ENCODE measurements at regions not wholly inside any gene's neighbourhood (a gene's known extent, or its start where the extent isn't known, plus 50 kb on each side); places are given as distances from the start of the nearest gene placed in this dataset.

- TF ChIP-seq POLR2AphosphoS5 (IDR thresholded peaks at IDR 0.05; ENCODE audit: borderline replicate concordance, low read depth, low read length) (no peak), FOXP2 (optimal IDR thresholded peaks at IDR 0.05; ENCODE audit: control extremely low read depth, extremely low read length, insufficient read depth) (no peak)
These were observed 156.9 kb upstream of the ITGA6 start for GRCh38 chr2:172270278-172271079.

All from SK-N-MC (cell line).